Type B pancreatic cell (in vitro differentiated cells): ENCODE measurements at regions not wholly inside any gene's neighbourhood (a gene's known extent, or its start where the extent isn't known, plus 50 kb on each side); places are given as distances from the start of the nearest gene placed in this dataset.
A peak's percentile ranks its signal among the peaks of the same experiment; 100 is the strongest.

ENCODE experiments used
- DNase-seq: peaks from one replicate; pipeline ENCODE4 v3.0.0; 2021; ENCODE audit warnings: mixed read lengths; ENCODE audit not compliant: unreplicated experiment; ENCODE audit errors: extremely low spot score
- H3K27ac Mint-ChIP-seq: 2 replicates; pipeline ENCODE4 v1.8.0; 2021; ENCODE audit warnings: mild to moderate bottlenecking, mixed read lengths
- H3K27me3 Mint-ChIP-seq: 2 replicates; pipeline ENCODE4 v1.8.0; 2021; ENCODE audit warnings: mixed read lengths
- H3K36me3 Mint-ChIP-seq: 2 replicates; pipeline ENCODE4 v1.8.0; 2021; ENCODE audit warnings: mixed read lengths
- H3K4me1 Mint-ChIP-seq: one replicate; pipeline ENCODE4 v1.8.0; 2021; ENCODE audit warnings: mixed read lengths; ENCODE audit not compliant: unreplicated experiment
- H3K4me3 Mint-ChIP-seq: 2 replicates; pipeline ENCODE4 v1.8.0; 2021; ENCODE audit warnings: mild to moderate bottlenecking, mixed read lengths
- H3K9me3 Mint-ChIP-seq: 2 replicates; pipeline ENCODE4 v1.8.0; 2021; ENCODE audit warnings: mixed read lengths
- CTCF ChIP-seq: fragments of 200-600 bp; sonication (generic); conservative IDR thresholded peaks from 2 replicates; pipeline ENCODE4 v1.5.0; 2021; ENCODE audit warnings: antibody characterized with exemption, mild to moderate bottlenecking

- Mint-ChIP-seq H3K27ac (no peak overlapping the region), H3K4me1 (peaks cover 55% of the 10 kb centered on the region), H3K27me3 (peaks cover 26% of the 10 kb centered on the region), H3K4me3 (peak overlapping the region; percentile 40), H3K36me3 (no peaks in the 10 kb centered on the region), H3K9me3 (peaks cover 3% of the 10 kb centered on the region)
- DNase-seq, result peak; percentile 62
- TF ChIP-seq CTCF, result no peak
Observed at GRCh38 chr5:135246923-135247795, 151.9 kb downstream of the MACROH2A1 start.

- peaks cover 55% of the 10 kb centered on the region for H3K4me1 Mint-ChIP-seq
- no peaks in the 10 kb centered on the region for H3K36me3 Mint-ChIP-seq
- TF ChIP-seq CTCF, result no peak
- H3K9me3 Mint-ChIP-seq, result no peaks in the 10 kb centered on the region
- no peak overlapping the region for H3K27ac Mint-ChIP-seq
- peak; percentile 42 for DNase-seq
- H3K27me3 Mint-ChIP-seq, result peaks cover 24% of the 10 kb centered on the region
- peak overlapping the region; percentile 40 for H3K4me3 Mint-ChIP-seq
Observed at GRCh38 chr5:135246605-135246922, 152.5 kb downstream of the MACROH2A1 start.

DNA sequence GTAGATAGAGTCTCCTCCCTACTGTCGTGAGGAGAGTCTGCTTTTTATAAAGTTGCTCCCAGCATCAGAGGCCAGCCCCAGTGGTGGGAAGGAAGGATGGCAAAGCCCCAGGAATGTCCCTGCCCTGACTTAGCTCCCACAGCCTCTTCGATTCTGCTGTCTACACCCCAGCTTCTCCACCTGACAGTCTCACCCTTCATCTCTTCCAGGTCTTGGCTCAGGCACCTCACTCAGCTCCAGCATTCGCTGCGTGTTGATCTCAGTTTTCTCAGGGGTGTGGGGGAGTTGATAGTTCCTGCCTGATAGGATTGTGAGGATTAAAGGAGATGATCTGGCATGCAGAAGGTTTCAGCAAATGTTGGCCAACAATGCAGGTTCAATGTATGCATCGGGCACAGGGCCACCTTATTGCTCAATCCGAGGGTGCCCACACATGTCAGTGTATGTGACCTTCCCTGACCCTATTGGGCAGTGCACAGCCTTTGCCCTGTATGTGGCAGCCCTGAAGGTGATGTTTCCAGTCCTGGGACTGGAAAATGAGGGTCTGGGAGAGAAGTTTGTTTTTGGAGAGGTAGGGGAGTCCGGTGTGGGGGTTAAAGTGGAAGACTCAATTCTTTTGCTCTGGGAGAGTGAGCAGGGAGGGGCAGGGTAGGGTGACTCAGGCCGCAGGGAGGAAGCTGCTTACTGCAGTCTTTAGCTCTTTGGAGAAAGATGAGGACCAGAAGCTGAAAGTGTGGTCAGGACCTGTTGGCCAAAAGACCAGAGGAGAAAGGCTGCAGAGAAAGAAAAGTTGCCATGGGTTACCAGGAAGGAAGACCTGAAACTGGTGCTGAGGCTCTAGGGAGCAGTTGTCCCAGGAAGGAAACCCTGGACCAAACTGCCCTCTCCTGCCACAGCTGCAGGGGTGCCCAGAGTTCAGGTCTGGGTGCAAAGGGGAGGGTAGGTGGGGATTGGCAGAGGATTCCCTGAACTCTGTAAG lies 153.2 kb downstream of the MACROH2A1 start:
- Mint-ChIP-seq H3K9me3 (no peaks in the 10 kb centered on the region), H3K4me1 (peaks cover 47% of the 10 kb centered on the region), H3K27ac (no peak overlapping the region), H3K27me3 (peaks cover 32% of the 10 kb centered on the region), H3K36me3 (no peaks in the 10 kb centered on the region), H3K4me3 (no peak overlapping the region)
- DNase-seq, result peak; percentile 45
- no peak for TF ChIP-seq CTCF

DNA sequence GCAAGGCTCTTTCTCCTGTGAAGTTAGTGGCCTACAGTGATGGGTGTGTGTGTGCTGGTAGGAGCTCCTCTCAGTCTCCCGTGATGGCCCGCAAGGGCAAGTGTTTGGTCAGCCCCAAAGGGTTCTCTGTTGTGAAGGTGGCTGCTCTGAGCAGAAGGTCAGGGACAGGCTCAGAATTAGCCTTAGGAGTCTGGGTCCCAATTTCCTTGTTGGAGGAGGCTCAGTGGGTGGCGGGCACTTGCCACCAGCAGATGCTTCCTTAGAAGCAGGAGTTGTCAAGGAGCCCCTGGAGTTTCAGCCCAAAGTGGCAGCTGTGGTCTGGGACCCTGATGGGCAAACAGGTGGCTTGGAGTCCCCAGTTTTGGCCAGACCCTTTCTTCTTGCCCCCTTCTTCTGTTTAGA lies 154.4 kb downstream of the MACROH2A1 start:
- Mint-ChIP-seq H3K27me3 (peaks cover 36% of the 10 kb centered on the region), H3K36me3 (no peaks in the 10 kb centered on the region), H3K4me3 (no peak overlapping the region), H3K4me1 (peaks cover 47% of the 10 kb centered on the region), H3K27ac (no peak overlapping the region), H3K9me3 (no peaks in the 10 kb centered on the region)
- no peak for TF ChIP-seq CTCF
- DNase-seq, result peak; percentile 50

GRCh38 chr5:135243556-135244285 lies 155.3 kb downstream of the MACROH2A1 start:
- Mint-ChIP-seq H3K27ac (no peak overlapping the region), H3K9me3 (no peaks in the 10 kb centered on the region), H3K4me1 (peaks cover 55% of the 10 kb centered on the region), H3K27me3 (peaks cover 34% of the 10 kb centered on the region), H3K4me3 (peak overlapping the region; percentile 36), H3K36me3 (no peaks in the 10 kb centered on the region)
- peak; percentile 74 for DNase-seq
- no peak for TF ChIP-seq CTCF
